GM19467 (cell line): ENCODE measurements at regions not wholly inside any gene's neighbourhood (a gene's known extent, or its start where the extent isn't known, plus 50 kb on each side); places are given as distances from the start of the nearest gene placed in this dataset.
A peak's percentile ranks its signal among the peaks of the same experiment; 100 is the strongest.
"Not testable (repeated sequence)": the region's sequence is repeated elsewhere in the genome, so short reads cannot be mapped to it uniquely, and the experiment has no call there.

Source experiments
- ATAC-seq: cut with Tn5 transposase; IDR thresholded peaks from one replicate; pipeline ENCODE4 v1.9.1; 2021; ENCODE audit warnings: mild to moderate bottlenecking, moderate library complexity; ENCODE audit not compliant: unreplicated experiment

GRCh38 chr5:39633057-39633456 is 208.3 kb upstream of the DAB2 start:
- ATAC-seq = no peak

DNA sequence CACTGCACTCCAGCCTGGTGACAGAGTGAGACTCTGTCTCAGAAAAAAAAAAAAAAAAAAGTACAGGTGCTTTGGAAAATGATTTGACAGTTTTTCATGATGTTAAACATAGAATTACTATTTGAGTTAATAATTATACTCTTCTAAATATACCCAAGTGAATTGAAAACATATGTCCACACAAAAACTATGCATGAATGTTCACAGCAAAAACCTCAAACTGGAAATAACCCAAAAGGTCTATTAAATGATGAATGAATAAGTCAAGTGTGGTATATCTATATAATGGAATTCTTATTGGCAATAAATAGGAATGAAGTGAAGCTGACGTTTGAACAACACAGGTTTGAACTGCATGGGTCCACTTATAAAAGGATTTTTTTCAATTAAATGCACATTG is 207.2 kb upstream of the DAB2 start:
- no peak for ATAC-seq

- ATAC-seq = no peak
Measured at GRCh38 chr5:39629946-39630345, 205.2 kb upstream of the DAB2 start.

- no peak for ATAC-seq
Measured at GRCh38 chr5:39628348-39628747, 203.6 kb upstream of the DAB2 start.

DNA sequence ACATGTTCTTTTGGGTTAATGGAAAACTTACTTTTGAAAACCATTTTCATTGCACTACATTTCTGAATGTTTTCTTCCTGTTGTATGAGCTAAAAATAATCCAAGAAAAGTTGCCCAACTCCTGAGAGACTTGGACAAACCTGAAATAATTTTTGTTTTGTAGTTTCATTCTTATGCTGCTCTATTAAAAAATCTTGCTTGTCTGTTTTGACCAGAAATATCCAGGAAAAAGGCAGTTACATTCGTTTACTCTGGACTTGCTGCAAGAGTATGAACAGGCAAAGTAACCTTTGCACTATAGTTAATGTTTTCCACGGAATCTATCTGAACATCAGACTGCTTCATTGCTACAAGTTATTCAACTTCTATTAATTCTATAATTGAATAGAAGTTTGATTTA is 200.1 kb upstream of the DAB2 start:
- ATAC-seq = no peak

- peak; percentile 85 for ATAC-seq
Measured at GRCh38 chr5:39624268-39624886, 199.6 kb upstream of the DAB2 start.

GRCh38 chr5:39623291-39623865 is 198.6 kb upstream of the DAB2 start:
- ATAC-seq = no peak

GRCh38 chr5:39622281-39622680 is 197.5 kb upstream of the DAB2 start:
- ATAC-seq = no peak

DNA sequence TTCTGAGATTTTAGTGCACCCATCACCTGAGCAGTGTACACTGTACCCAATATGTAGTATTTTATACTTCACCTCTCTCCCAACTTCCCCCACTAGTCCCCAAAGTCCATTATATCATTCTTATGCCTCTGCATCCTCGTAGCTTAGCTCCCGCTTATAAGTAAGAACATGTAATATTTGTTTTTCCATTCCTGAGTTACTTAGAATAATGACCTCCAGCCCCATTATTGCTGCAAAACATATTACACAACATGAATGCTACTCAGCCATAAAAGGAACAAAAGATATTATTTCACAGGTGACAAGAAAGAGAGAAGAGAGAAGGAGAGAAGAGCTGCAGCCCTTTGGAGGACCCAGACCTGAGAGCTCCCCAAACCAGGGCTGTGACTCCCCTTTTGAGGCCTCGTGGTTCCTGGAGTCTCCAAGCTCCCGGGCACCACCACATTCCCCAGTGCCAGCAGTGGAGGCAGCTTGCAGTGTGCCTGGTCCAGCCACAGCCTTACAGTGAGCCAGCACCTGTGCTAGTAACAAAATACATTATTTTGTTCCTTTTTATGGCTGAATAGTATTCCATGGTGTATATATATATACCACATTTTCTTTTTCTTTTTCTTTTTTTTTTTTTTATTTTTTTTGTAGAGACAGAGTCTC is 194.5 kb upstream of the DAB2 start:
- ATAC-seq = no peak

DNA sequence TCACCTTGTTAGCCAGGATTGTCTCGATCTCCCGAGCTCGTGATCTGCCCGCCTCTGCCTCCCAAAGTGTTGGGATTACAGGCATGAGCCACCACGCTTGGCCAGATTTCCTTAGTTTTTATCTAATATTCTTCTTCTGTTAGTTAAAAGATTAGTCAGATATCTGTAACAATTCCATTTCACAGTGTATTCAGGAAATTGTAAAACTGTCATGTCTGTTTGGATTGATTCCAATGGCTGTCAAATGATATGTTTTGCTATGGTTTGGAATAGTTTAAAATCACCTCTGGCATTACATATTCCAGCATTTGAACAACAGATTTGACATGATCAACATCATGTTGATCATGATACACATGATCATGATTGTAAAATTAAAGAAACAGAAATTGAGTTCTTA is 193.6 kb upstream of the DAB2 start:
- no peak for ATAC-seq

DNA sequence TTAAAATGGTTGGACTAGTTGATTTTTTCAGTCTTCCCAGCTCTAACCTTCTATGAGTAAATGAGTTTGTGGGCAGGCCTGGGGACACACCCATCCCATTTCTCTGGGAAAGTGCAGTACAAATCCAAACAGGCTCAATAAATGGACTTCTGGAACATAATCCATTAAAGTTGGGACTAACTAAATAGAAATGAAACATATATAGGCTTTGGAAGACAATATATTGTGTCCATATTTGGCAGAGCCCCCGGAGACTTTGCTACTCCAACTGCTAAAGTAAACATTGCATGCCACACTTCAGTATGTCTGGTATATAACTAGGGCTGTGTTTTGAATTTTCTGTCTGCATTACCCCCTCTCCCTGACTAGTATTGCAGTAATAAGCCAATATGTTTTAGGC is 191.4 kb upstream of the DAB2 start:
- no peak for ATAC-seq

DNA sequence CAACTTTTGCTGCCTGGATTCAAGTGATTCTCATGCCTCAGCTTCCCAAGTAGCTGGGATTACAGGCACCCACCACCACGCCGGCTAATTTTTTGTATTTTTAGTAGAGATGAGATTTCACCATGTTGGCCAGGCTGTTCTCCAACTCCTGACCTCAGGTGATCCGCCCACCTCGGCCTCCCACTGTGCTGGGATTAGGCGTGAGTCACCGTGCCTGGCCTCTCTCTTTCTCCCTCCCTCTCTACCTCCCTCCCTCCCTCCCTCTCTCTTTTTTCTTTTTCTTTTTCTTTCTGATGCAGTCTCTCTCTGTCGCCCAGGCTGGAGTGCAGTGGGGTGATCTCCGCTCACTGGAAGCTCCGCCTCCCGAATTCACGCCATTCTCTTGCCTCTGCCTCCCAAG is 186.3 kb upstream of the DAB2 start:
- not testable (repeated sequence) for ATAC-seq

DNA sequence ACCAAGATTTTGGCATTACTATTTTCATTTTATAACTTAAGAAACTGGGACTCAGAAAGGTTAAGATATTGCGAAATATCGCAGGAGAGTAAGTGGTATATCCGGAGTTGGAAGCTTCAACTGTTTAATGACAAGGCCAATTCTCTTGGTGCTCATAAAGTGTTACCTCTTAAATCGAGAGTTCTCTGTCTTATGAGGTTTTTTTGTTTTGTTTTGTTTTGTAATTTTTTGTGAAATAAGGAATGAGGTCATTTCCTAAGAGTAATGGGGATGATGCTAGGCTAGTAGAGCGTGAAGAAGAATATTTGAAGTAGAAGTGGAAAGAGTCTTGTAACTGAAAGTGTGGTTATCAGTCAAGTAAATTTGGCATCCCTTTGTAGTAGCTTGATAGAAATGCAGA is 183.2 kb upstream of the DAB2 start:
- peak; percentile 64 for ATAC-seq

DNA sequence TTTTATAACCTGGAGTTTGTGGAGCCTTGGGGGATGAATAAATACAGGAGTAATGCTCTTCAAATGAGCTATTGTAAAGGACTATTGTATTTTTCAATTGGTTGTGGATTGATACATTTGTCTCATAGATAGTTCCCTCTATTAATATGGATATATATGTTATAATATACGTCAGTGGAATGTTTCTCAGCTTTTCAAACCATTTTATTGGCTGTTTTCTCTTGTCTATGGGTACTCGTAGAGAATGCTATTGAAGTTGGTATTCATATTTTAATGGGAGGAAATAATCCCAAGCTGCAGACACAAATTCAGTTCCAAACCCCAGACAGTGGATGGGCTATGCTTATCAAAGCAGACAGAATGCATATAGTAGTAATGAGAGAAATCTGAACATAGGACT is 181.8 kb upstream of the DAB2 start:
- no peak for ATAC-seq

DNA sequence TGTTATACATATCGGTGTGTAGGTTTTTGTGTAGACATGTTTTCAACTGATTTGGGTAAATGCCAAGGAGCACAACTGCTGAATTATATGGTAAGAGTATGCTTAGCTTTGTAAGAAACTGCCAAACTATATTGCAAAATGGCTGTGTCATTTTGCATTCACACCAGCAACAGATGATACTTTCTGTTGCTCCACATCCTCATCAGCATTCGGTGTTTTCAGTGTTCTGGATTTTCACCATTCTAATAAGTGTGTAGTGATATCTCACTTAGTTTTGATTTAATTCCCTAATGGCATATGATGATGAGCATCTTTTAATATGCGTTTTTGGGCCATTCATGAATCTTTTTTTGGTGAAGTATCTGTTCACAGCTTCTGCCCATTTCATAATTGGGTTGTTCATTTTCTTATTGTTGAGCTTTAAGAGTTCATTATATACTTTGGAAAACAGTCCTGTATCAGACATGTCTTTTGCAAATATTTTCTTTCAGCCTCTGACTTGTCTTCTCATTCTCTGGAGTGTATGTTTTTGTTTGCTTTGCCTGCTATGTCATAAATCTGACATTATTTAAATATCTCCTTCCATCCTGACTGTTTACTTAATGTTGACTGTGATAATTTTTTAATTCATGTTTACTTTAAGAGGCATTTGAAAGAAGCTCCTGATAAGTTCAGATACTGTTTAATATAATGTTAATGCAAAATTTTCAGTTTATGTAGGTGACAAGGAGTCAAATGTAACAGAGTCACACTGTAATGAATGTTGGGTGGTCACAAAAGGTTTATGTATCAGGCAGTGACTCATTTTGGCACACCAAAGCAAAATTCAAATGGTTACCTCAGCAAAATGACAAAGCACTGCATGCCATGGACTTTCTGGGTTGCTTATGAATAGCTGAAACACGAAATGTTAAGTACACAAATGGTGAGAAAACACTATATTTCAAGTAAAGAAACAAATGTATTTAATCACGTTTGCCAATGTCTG is 181.1 kb upstream of the DAB2 start:
- no peak for ATAC-seq

DNA sequence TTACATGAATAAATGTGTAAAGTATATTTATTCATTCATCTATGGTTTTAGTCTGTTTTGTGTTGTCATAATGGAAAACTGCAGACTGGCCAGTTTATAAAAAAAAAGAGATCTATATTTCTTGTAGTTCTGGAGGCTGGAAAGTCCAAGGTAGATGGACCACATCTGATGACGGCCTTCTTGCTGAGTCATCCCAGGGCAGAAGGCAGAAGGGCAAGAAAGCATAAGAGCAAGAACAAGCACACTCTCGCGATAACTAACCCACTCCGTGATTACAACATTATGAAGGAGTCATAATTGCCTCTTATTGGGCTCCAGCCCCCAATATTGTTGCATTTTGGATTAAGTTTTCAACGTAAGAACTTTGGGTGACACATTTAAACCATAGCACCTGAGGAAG is 180.4 kb upstream of the DAB2 start:
- ATAC-seq = no peak

DNA sequence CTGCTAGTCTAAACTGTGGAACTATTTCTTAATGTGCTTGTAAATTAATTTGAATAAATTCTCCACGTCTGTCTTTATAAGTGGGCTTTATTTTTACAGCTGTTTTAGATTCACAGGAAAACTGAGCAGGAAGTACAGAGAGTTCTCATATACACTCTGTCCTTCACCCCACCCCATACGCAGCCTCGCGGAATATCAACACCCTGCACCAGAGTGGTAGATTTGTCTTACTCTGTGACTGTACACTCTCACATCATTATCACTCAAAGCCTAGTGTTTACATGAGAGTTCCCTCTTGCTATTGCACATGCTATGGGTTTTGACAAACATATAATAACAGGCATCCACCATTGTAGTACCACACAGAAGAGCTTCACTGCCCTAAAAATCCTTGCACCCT is 179.7 kb upstream of the DAB2 start:
- no peak for ATAC-seq

DNA sequence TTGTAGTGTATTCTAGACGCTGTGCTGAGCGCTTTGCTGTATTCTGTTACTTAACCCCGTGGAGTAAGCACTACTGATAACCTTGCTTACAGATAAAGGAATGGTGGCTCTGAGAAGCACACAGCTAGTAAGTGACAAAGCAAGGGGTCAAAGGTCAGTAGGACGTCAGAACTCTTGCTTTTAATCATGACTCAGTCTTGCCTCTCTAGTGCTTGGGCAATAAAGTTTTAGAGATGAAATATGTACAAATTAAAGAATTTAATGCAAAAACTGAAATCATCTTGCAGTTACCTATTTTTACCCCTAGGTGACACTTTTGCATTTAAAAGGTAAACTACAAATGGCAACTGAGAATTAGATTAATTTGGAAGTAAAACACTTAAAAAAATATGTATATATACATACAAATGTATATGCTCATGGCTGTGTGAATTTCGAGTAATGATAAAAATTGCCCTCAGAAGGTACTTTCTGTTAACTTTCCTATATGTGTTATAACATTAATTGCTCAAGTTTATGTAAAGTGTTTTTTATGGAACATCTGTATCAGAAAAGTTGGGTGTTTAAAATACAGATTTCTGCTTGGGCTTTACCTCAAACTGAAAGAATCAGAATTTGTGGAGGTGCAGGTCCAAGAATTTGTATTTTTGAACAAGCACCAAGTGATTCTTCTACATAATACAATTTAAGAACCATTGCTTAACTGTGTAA is 175.1 kb upstream of the DAB2 start:
- ATAC-seq = no peak

DNA sequence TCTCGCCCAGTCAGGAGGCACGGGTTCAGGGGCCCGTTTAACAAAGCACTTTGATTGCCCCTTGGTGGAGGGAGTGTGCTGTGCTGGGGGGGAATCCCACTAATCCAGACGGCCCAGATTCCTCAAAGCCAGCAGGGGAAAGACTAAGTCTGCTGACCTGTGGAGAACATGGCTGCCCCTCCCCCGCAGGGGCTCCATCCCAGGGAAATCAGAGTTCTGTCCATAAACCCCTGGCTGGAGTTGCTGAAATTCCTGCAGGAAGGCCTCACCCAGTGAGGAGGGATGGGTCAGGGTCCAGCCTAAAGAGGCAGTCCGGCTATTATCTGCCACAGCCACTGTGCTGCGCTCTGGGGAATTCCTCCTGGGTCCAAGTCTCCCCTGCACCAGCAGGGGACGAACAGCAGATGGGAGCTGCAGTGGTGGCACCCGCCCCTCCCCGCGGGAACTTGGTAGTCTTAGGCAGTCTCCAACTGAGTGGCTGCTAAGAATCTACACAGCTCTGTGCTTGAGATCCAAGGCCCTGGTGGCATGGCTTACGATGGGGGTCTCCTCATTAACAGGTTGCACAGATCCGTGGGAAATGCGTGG is 174.0 kb upstream of the DAB2 start:
- no peak for ATAC-seq

GRCh38 chr5:39588179-39588578 is 163.4 kb upstream of the DAB2 start:
- ATAC-seq = no peak

DNA sequence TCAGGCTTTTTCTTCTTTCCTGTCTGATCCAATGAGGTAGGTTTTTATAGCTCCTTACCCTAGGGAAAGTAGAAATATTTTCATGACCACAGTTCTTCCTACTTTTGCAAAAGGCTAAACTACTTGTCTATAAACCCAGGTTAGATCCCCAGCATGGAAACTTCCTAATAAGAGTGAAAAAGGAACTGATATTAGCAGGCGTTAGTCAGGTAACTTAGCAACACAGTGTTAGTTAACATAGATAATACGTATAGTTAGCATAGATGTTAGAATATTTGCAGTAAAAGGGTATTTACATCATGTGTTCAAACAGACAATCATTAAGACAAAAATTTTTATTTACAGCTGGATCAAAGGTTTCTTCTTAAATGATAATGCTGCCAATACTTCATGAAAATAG is 162.9 kb upstream of the DAB2 start:
- ATAC-seq = no peak
